HG03135 (cell line): ENCODE measurements at regions not wholly inside any gene's neighbourhood (a gene's known extent, or its start where the extent isn't known, plus 50 kb on each side); places are given as distances from the start of the nearest gene placed in this dataset.

Source experiments
- ATAC-seq: cut with Tn5 transposase; IDR thresholded peaks from one replicate; pipeline ENCODE4 v1.9.1; 2021; ENCODE audit warnings: mild to moderate bottlenecking, moderate library complexity; ENCODE audit not compliant: unreplicated experiment

DNA sequence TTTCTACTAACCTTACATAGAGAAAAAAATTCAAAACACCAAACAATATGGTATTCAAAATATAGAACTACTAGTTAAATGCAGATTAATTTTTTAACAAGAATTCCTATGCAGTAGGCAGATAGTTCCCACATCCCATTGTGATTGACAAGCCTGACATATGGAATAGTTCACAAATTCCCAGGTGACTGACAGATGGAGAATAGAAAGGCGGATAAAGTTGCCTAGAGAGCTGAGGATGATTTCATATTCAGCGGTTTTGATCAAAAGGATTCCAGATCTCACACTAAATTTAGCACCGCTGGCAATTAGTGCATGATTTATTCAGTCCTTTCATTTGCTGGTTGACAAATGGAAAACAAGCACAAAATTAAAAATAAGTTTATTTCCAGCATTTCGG, 733.7 kb upstream of the POU3F3 start:
- ATAC-seq = no peak

DNA sequence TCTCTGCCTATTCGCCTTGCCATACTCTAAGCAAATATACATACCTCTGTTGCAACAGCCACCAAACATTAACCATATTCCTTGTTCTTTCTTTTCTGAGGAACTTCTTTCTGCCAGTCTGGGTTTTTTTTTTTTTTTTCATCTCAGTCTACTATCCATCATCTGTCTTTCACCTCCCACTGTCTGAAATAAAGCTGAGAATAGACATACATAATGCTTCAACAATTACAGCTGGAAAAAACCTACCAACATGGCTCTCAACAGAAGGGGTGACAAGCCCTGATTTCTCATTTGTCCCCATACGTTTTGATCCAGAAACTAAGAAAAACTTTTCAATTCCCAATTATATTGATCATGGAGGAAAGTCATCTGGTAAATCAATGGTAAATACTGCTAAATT, 728.8 kb upstream of the POU3F3 start:
- no peak for ATAC-seq

GRCh38 chr2:104127049-104127770, 726.7 kb upstream of the POU3F3 start:
- no peak for ATAC-seq

DNA sequence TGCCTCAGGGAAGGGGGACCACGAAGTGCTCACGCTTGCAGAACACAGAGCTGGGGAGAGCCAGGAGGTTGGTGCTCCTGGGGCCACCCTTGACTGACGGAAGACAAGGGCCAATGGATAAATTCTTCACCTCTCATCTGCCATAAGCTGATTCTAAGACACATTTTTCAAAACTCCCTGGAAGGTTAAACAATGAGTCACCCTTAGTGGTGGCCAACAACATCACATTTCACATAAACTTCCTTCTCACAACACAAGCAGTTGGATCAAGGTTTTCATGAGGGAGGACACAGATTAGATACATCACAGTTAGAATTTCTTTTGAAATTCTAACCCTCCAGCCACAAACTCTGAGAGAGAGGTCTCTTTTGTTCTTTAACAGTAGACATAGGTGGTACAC, 713.6 kb upstream of the POU3F3 start:
- no peak for ATAC-seq

DNA sequence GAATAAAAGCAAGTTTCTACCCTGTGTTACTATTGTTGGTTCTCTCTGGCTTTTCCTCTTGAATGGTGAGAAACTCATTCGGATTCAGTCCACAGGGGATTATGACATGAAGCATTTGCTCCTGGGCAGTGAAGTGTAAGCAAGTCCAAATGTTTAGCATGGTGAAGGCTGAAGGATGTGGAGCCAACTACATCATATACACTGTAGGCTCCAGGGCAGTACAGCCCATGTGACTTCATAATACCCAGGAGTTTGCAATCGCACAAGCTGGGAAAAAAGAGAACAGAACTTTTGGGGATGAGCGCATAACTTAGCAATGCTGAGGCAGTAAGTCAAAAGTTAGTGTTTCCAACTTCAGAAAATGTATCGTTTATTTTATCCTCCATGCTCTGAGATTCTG, 695.7 kb upstream of the POU3F3 start:
- ATAC-seq = no peak

- ATAC-seq = no peak
These were observed 690.2 kb upstream of the POU3F3 start for GRCh38 chr2:104163611-104164130.

- no peak for ATAC-seq
These were observed 689.1 kb upstream of the POU3F3 start for GRCh38 chr2:104164721-104165252.

GRCh38 chr2:104177179-104177578, 676.7 kb upstream of the POU3F3 start:
- ATAC-seq = no peak

DNA sequence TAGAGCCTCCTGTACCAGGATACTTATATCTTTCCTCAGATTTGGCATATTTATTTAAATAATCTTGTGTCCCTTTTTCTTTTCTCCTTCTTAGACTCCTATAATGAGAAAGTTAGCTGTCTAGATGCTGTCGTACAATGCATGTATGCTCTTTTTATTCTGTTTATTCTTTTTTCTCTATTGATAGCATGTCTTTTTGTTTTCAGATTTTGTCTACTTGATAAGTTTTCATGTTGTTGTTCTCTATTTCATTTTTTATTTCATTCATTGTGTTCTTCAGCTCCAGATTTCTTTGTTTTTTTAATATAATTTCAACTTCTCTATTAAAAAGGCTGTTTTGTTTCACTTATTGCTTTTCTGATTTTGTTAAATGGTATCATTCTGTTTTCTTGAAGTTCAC, 674.3 kb upstream of the POU3F3 start:
- ATAC-seq = no peak

DNA sequence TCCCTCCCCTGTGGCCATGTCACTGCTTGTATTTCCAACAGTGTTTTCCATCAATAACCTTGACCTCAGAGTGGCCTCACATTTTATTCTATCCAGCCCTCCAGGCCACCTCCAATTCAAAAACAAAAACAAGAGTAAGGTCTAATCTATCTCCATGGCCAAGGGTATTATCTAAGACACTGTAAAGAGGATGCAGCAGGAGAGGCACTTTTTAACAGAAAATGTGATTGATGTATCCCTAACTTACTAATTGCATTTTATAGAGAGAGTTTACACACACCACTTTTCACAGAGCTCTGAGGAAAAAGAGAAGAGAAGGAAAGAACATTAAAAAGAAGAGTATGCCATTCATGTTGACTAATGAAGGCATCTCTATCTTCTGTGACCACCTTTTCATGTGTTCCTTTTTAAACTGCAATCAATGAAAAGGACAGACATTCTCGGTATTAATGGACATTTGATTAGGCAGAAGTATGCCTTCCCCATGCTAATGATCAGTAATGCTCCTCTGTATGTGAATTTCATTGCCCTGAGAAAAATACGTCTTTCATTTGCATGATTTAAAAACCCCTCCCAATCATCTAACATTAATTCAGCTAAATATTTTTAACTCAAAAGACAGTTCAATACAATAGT, 653.3 kb upstream of the POU3F3 start:
- no peak for ATAC-seq

- ATAC-seq = no peak
These were observed 640.2 kb upstream of the POU3F3 start for GRCh38 chr2:104213758-104214157.

DNA sequence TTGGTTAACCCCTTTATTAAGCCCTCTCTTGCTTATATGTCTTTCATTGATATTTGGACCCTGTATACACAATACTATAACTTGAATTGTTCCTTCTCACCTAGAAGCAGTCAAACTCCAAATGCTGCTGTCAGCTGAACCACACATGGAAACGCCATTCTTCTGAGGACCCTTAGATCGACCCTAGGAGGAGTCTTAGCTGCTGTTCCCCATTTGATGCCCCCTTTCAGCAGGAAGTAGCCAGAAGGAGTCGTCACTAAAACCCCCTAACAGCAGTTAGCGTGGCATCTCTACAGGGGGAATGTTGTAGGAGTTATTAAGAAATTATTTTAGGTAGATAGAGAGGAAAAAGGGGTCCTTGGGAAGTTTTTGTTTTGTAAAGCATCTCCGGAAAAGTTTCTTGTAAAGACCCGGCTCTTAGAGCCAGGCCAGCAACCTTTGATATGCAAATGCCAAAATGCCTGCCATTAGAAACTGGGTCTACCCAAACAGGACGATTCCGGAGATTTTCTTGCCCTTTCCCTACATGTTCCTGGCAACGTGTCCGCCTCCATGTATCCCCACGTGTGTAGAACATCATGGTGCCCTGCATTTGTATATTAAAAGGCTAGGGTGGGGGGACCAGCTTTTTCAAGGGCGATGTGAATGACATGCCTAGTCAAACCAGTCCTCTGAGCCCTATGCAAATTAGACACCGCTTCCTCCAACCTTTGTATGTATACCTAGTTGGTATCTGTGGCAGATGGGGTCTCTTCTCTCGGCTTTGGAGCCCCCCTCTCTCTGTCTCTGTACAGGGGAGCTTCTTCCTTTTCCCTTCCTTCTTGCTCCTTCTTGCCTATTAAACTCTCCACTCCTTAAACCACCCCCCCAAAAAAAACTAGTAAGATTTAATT, 638.4 kb upstream of the POU3F3 start:
- no peak for ATAC-seq

DNA sequence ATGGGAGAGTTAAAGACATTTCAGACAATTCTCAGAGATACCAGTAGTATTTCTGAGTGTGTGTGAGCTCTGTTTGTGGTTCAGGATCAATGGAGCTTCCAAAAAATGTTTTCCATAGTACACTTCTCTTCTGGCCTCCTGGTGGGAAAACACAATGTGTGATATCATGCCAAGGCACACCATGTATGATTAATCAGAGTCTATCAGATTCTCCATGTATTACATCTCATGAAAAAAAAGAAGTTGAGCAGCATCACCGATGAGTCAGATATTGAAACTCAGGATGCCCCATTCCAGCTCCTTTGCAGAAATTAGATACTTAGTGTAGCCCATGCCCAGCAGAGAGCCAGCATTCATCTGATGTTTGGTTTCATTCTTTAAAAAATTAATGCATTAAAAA, 620.3 kb upstream of the POU3F3 start:
- no peak for ATAC-seq

DNA sequence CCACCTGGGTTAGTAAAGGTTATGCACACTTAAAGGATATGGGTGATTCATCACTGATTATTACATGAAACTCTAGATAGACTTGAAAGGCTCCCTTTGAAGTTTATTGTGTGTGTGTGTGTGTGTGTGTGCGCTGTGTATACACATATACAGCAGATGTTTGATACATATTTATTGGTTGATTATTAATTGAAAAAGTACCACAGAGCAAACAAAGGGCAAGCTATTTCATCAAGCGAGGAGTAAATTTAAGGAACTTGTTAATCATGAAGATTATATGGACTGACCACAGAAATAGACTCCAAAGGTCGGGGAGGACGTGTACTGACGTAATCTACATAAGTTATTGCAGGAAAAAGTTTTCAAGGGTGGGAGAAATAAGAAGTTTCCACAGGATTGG, 617.4 kb upstream of the POU3F3 start:
- ATAC-seq = no peak

DNA sequence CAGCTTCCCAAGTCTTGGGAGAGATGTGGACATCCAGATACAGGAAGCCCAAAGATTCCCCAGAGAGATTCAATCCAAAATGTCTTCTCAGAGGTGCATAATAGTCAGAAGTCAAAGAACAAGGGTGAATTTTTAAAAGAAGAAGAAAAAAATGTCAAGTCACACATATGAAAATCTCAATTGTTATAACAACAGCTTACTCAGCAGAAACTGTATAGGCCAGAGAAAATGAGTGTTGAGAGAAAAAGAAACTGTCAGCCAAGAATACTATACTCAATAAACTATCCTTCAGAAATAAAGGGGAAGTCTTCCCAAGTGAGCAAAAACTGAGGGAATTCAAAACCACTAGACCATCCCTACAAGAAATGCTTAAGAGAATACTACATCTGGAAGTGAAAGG, 612.9 kb upstream of the POU3F3 start:
- no peak for ATAC-seq

- ATAC-seq = no peak
These were observed 604.3 kb upstream of the POU3F3 start for GRCh38 chr2:104249629-104250028.

GRCh38 chr2:104250635-104251034, 603.3 kb upstream of the POU3F3 start:
- ATAC-seq = no peak

GRCh38 chr2:104254017-104254416, 599.9 kb upstream of the POU3F3 start:
- ATAC-seq = no peak

DNA sequence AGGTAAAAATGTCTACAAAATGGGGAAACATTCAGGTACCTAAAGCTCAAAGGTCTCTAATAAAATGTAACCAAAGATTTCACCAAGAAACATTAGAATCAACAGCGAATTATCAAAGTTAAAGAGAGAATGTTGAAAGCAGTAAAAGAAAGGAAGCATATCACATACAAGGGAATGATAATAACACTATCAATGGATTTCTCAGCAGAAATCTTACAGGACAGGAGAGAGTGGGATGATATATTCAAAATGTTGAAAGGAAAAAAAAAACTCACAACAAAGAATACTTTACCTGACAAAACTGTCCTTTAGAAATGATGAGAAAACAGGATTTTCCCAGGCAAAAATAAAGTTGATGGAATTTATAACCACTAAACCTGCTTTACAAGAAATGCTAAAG, 591.2 kb upstream of the POU3F3 start:
- no peak for ATAC-seq

- ATAC-seq = no peak
These were observed 574.3 kb upstream of the POU3F3 start for GRCh38 chr2:104279646-104280045.

- no peak for ATAC-seq
These were observed 573.7 kb upstream of the POU3F3 start for GRCh38 chr2:104280216-104280615.
